ENCODE measurements at regions not wholly inside any gene's neighbourhood (a gene's known extent, or its start where the extent isn't known, plus 50 kb on each side); places are given as distances from the start of the nearest gene placed in this dataset.

- TF ChIP-seq IRF1 (CRISPR knock-in tag; IDR thresholded peaks at IDR 0.05; ENCODE audit: low read depth) (no peak), AFF4 (CRISPR knock-in tag; IDR thresholded peaks at IDR 0.05) (no peak), BATF2 (CRISPR knock-in tag; IDR thresholded peaks at IDR 0.05) (no peak), ZNF616 (CRISPR knock-in tag; IDR thresholded peaks at IDR 0.05; ENCODE audit: low read depth) (no peak), E2F2 (CRISPR knock-in tag; IDR thresholded peaks at IDR 0.05; ENCODE audit: borderline replicate concordance) (no peak), JARID2 (CRISPR knock-in tag; IDR thresholded peaks at IDR 0.05; ENCODE audit: insufficient replicate concordance) (no peak), HOXA3 (CRISPR knock-in tag; IDR thresholded peaks at IDR 0.05) (no peak), ZSCAN29 (CRISPR knock-in tag; conservative IDR thresholded peaks at IDR 0.05) (0 out of 2 replicates have a peak, but pooled peaks have one; percentile 34), GLMP (CRISPR knock-in tag; IDR thresholded peaks at IDR 0.05; ENCODE audit: borderline replicate concordance) (no peak), ARID5B (CRISPR knock-in tag; IDR thresholded peaks at IDR 0.05) (no peak), MAF1 (CRISPR knock-in tag; IDR thresholded peaks at IDR 0.05; ENCODE audit: borderline replicate concordance) (no peak), ZNF652 (CRISPR knock-in tag; IDR thresholded peaks at IDR 0.05; ENCODE audit: borderline replicate concordance, low read depth) (no peak), BORCS8-MEF2B (CRISPR knock-in tag; IDR thresholded peaks at IDR 0.05) (no peak), DR1 (CRISPR knock-in tag; IDR thresholded peaks at IDR 0.05) (no peak), MIER2 (CRISPR knock-in tag; IDR thresholded peaks at IDR 0.05) (no peak)
Measured at GRCh38 chr6:27810768-27811450, 101.3 kb downstream of the OR2B2 start (continued).

Data from HepG2 (cell line).